ENCODE measurements at regions not wholly inside any gene's neighbourhood (a gene's known extent, or its start where the extent isn't known, plus 50 kb on each side); places are given as distances from the start of the nearest gene placed in this dataset.

DNA sequence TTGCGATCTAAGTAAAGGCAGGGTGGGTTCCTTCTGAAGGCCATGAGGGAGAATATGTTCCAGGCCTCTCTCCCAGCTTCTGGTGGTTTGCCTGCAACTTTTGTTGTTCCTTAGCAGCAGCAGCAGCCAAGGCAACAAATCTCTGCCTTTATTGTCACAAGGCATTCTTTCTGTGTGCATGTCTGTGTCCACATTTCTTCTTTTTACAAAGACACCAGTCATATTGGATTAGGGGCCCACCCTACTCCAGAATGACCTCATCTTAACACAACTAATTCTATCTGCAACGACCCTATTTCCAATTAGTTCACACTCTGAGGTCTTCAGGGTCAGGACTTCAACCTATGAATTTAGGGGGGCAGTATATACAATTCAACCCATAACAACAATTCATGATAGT lies 587.5 kb downstream of the XIRP2 start:
- Histone ChIP-seq H3K9ac (ENCODE audit: insufficient read depth, low read length, poor library complexity, severe bottlenecking) (no peak overlapping the region), H3K36me3 (replicated peaks in 1 of 2; ENCODE audit: control insufficient read depth in 1 of 2, insufficient read depth in 2 of 2, low read length in 2 of 2) (no peaks in the 10 kb centered on the region), H3K27ac (ENCODE audit: low read depth in 1 of 2, low read length in 2 of 2) (no peak overlapping the region), H4K20me1 (ENCODE audit: insufficient read depth, low read length) (no peaks in the 10 kb centered on the region), H3K9me3 (replicated peaks in 1 of 2; ENCODE audit: control insufficient read depth in 1 of 2, insufficient read depth in 1 of 2, low read length in 2 of 2) (no peaks in the 10 kb centered on the region), H3K27me3 (ENCODE audit: control insufficient read depth in 2 of 2, insufficient read depth in 2 of 2, low read length in 2 of 2) (no peaks in the 10 kb centered on the region), H3K4me3 (replicated peaks in 1 of 3; ENCODE audit: low read depth in 2 of 3, low read length in 3 of 3) (no peak overlapping the region), H3K4me1 (ENCODE audit: control insufficient read depth in 1 of 2, insufficient read depth in 2 of 2, low read length in 2 of 2) (no peaks in the 10 kb centered on the region), H3K4me2 (replicated peaks; ENCODE audit: extremely low read depth, low read length, poor library complexity, severe bottlenecking) (no peak overlapping the region), H3K79me2 (ENCODE audit: insufficient read depth, low read length) (no peaks in the 10 kb centered on the region), H2AFZ (ENCODE audit: insufficient read depth, low read depth, low read length, poor library complexity, severe bottlenecking) (no peak overlapping the region)
- TF ChIP-seq, protein P1, sequence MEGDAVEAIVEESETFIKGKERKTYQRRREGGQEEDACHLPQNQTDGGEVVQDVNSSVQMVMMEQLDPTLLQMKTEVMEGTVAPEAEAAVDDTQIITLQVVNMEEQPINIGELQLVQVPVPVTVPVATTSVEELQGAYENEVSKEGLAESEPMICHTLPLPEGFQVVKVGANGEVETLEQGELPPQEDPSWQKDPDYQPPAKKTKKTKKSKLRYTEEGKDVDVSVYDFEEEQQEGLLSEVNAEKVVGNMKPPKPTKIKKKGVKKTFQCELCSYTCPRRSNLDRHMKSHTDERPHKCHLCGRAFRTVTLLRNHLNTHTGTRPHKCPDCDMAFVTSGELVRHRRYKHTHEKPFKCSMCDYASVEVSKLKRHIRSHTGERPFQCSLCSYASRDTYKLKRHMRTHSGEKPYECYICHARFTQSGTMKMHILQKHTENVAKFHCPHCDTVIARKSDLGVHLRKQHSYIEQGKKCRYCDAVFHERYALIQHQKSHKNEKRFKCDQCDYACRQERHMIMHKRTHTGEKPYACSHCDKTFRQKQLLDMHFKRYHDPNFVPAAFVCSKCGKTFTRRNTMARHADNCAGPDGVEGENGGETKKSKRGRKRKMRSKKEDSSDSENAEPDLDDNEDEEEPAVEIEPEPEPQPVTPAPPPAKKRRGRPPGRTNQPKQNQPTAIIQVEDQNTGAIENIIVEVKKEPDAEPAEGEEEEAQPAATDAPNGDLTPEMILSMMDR (IDR thresholded peaks at IDR 0.05) = no peak
- peaks cover 0 to 2% (median 0%) of the 10 kb centered on the region in 7 donors for H3K9me3 Mint-ChIP-seq
- no peak for DNase-seq
- H3K36me3 Mint-ChIP-seq = no peaks in the 10 kb centered on the region
- intact Hi-C loops (cut with micrococcal nuclease) = no loop called here
- peaks cover 0 to 3% (median 3%) of the 10 kb centered on the region in 3 donors for H3K27me3 Mint-ChIP-seq (ENCODE audit: low read depth in 3 of 3)
- H3K4me1 Mint-ChIP-seq = no peaks in the 10 kb centered on the region
- no peak overlapping the region for H3K4me3 Mint-ChIP-seq
- H3K27ac Mint-ChIP-seq = no peak overlapping the region
- WGBS (ENCODE audit: insufficient coverage) = 100% methylated on average over 1 of the region's 2 CpGs

DNA sequence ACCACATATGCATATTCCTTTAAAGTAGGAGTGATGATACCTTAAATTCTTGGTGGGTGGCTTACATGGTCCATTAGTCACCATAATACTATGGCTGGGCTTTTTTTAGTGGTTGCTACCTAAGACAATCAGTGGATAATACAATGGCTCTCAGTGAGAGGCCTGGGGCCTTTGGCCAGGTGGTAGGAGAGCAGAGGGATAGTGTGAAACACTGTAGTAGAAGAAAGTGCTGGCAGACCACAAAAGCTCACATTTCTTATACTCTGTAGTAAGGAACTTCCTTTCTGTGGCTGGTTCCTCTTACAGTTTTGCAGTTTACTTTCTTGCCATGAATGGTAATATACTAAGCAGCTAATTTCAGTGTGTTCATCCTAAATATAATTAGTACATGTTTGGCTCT lies 583.5 kb downstream of the XIRP2 start:
- intact Hi-C loops (cut with micrococcal nuclease) = no loop called here
- peaks cover 0 to 3% (median 0%) of the 10 kb centered on the region in 3 donors for H3K27me3 Mint-ChIP-seq (ENCODE audit: low read depth in 3 of 3)
- H3K27ac Mint-ChIP-seq = no peak overlapping the region
- no peaks in the 10 kb centered on the region for H3K4me1 Mint-ChIP-seq
- no peaks in the 10 kb centered on the region for H3K9me3 Mint-ChIP-seq
- H3K4me2 ChIP-seq (replicated peaks; ENCODE audit: extremely low read depth, low read length, poor library complexity, severe bottlenecking) = no peak overlapping the region
- H3K79me2 ChIP-seq (ENCODE audit: insufficient read depth, low read length) = no peaks in the 10 kb centered on the region
- H4K20me1 ChIP-seq (ENCODE audit: insufficient read depth, low read length) = no peaks in the 10 kb centered on the region
- H3K9me3 ChIP-seq (replicated peaks in 1 of 2; ENCODE audit: control insufficient read depth in 1 of 2, insufficient read depth in 1 of 2, low read length in 2 of 2) = no peaks in the 10 kb centered on the region
- H3K4me1 ChIP-seq (ENCODE audit: control insufficient read depth in 1 of 2, insufficient read depth in 2 of 2, low read length in 2 of 2) = no peaks in the 10 kb centered on the region
- H3K36me3 Mint-ChIP-seq = no peaks in the 10 kb centered on the region
- no peak for DNase-seq
- no peaks in the 10 kb centered on the region for H3K36me3 ChIP-seq (replicated peaks in 1 of 2; ENCODE audit: control insufficient read depth in 1 of 2, insufficient read depth in 2 of 2, low read length in 2 of 2)
- TF ChIP-seq, protein P1 (IDR thresholded peaks at IDR 0.05) = no peak
- H3K27ac ChIP-seq (ENCODE audit: low read depth in 1 of 2, low read length in 2 of 2) = no peak overlapping the region
- no peak overlapping the region for H3K4me3 ChIP-seq (replicated peaks in 1 of 3; ENCODE audit: low read depth in 2 of 3, low read length in 3 of 3)
- no peaks in the 10 kb centered on the region for H3K27me3 ChIP-seq (ENCODE audit: control insufficient read depth in 2 of 2, insufficient read depth in 2 of 2, low read length in 2 of 2)
- no peak overlapping the region for H2AFZ ChIP-seq (ENCODE audit: insufficient read depth, low read depth, low read length, poor library complexity, severe bottlenecking)
- no peak overlapping the region for H3K4me3 Mint-ChIP-seq
- no peak overlapping the region for H3K9ac ChIP-seq (ENCODE audit: insufficient read depth, low read length, poor library complexity, severe bottlenecking)

Measured in CD14-positive monocyte (primary cell).